ENCODE measurements at regions not wholly inside any gene's neighbourhood (a gene's known extent, or its start where the extent isn't known, plus 50 kb on each side); places are given as distances from the start of the nearest gene placed in this dataset.

GRCh38 chr4:96183611-96184010 lies 343.7 kb downstream of the PDHA2 start:
- no peak for DNase-seq

- DNase-seq = no peak
These were observed 346.7 kb downstream of the PDHA2 start for GRCh38 chr4:96186593-96186992.

GRCh38 chr4:96189761-96190160 lies 349.9 kb downstream of the PDHA2 start:
- no peak for DNase-seq

- DNase-seq = no peak
These were observed 353.2 kb downstream of the PDHA2 start for GRCh38 chr4:96193061-96193460.

GRCh38 chr4:96194993-96195392 lies 355.1 kb downstream of the PDHA2 start:
- no peak for DNase-seq

GRCh38 chr4:96205143-96205936 lies 365.4 kb downstream of the PDHA2 start:
- DNase-seq = peak in 1 of 3 donors; percentile 6

GRCh38 chr4:96227515-96227914 lies 387.6 kb downstream of the PDHA2 start:
- no peak for DNase-seq

GRCh38 chr4:96228463-96228862 lies 388.6 kb downstream of the PDHA2 start:
- DNase-seq = no peak

- no peak for DNase-seq
These were observed 400.1 kb downstream of the PDHA2 start for GRCh38 chr4:96240041-96240440.

GRCh38 chr4:96241819-96242218 lies 401.9 kb downstream of the PDHA2 start:
- DNase-seq = no peak

- no peak for DNase-seq
These were observed 407.2 kb downstream of the PDHA2 start for GRCh38 chr4:96247096-96247495.

GRCh38 chr4:96248225-96248624 lies 408.3 kb downstream of the PDHA2 start:
- no peak for DNase-seq

- no peak for DNase-seq
These were observed 420.3 kb downstream of the PDHA2 start for GRCh38 chr4:96260064-96260682.

GRCh38 chr4:96262057-96262456 lies 422.2 kb downstream of the PDHA2 start:
- no peak for DNase-seq

GRCh38 chr4:96263291-96263690 lies 423.4 kb downstream of the PDHA2 start:
- no peak for DNase-seq

- DNase-seq = no peak
These were observed 425.1 kb downstream of the PDHA2 start for GRCh38 chr4:96264941-96265463.

- DNase-seq = no peak
These were observed 453.9 kb downstream of the PDHA2 start for GRCh38 chr4:96293806-96294205.

- no peak for DNase-seq
These were observed 455.3 kb downstream of the PDHA2 start for GRCh38 chr4:96295143-96295741.

- DNase-seq = no peak
These were observed 461.8 kb downstream of the PDHA2 start for GRCh38 chr4:96301715-96302114.

GRCh38 chr4:96305030-96305429 lies 465.1 kb downstream of the PDHA2 start:
- DNase-seq = no peak

- peak in 2 of 3 donors; percentile 2 to 8 for DNase-seq
These were observed 472.3 kb downstream of the PDHA2 start for GRCh38 chr4:96312046-96312685.

GRCh38 chr4:96315815-96316214 lies 475.9 kb downstream of the PDHA2 start:
- DNase-seq = peak in 1 of 3 donors; percentile 10

All from muscle of back (tissue), 3 donors.